ENCODE measurements at regions not wholly inside any gene's neighbourhood (a gene's known extent, or its start where the extent isn't known, plus 50 kb on each side); places are given as distances from the start of the nearest gene placed in this dataset.

DNA sequence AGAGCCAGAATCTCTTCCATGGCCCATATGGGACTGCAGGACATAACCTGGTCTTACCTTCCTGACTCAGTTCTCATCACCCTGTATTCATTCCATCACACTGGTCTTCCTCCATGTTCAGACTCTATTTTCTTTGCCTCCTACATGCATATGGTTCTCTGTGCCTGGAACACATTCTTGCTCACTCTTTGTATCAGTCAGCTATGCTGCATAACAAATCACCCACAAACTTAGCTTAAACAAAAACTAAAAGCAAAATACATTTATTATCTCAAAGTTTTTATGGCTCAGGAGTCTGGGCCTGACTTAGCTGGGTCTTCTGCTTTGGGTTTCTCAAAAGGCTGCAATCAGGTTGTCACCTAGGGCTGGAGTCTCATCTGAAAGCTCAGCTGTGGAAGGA lies 712.6 kb upstream of the TBX3 start:
- Histone ChIP-seq H3K4me2 (ENCODE audit: unreplicated experiment) (no peak overlapping the region), H3K4me3 (no peak overlapping the region), H3K4me1 (ENCODE audit: insufficient read depth) (no peaks in the 10 kb centered on the region), H3K36me3 (ENCODE audit: low read depth) (no peaks in the 10 kb centered on the region), H3K79me2 (ENCODE audit: insufficient read depth) (no peaks in the 10 kb centered on the region), H3K9me2 (ENCODE audit: insufficient read depth) (no peaks in the 10 kb centered on the region), H3K27ac (no peak overlapping the region), H3K27me3 (replicated peaks; ENCODE audit: insufficient read depth) (no peaks in the 10 kb centered on the region), H2AFZ (no peak overlapping the region), H3K9ac (no peak overlapping the region), H3F3A (ENCODE audit: insufficient read depth) (no peaks in the 10 kb centered on the region), H4K20me1 (ENCODE audit: insufficient read depth) (no peaks in the 10 kb centered on the region), H3K9me3 (ENCODE audit: low read depth) (no peaks in the 10 kb centered on the region)
- in situ Hi-C loops (cut with MboI) = no loop called here
- DNase-seq = no peak
- no peak for TF ChIP-seq EZH2phosphoT487 (IDR thresholded peaks at IDR 0.05; ENCODE audit: insufficient read depth, low read depth)
- TF ChIP-seq EZH2 (IDR thresholded peaks at IDR 0.05; ENCODE audit: insufficient read depth, poor library complexity, severe bottlenecking) = no peak

DNA sequence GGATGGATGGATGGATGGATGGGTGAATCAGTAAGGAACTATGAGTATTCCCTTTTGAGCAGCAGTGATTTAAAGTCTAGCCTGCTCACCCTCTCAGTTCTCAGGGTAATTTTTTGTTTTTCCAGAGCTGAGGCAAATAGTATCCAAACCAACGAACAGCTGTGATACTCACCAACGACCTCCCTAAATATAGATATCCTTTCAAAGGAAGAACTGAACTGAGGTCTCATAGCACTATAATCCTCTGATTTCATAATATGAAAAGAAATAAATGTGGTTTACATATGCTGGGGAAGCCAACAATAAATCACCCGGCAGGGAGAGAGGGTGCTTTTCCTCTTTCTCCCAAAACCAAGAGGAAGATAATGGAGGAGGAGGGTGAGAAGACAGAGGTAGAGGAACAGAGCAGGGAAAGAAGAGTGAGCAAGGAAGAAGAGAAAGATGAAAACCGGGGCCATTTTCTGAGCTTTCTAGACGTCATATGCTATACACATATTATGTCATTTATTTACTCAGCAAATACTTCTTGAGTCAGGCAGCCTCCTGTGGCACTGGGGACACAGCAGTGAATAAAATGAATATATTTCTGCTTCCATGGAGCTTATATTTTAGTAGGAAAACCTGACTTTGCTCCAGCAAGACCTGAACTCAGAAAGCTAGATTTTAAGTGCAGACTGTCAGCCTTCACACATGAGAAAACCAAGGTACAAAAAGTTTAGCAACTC lies 710.7 kb upstream of the TBX3 start:
- no peaks in the 10 kb centered on the region for H3K79me2 ChIP-seq (ENCODE audit: insufficient read depth)
- in situ Hi-C loops (cut with MboI) = no loop called here
- no peaks in the 10 kb centered on the region for H3K27me3 ChIP-seq (replicated peaks; ENCODE audit: insufficient read depth)
- no peaks in the 10 kb centered on the region for H3K4me1 ChIP-seq (ENCODE audit: insufficient read depth)
- H2AFZ ChIP-seq = no peak overlapping the region
- H3K36me3 ChIP-seq (ENCODE audit: low read depth) = no peaks in the 10 kb centered on the region
- no peaks in the 10 kb centered on the region for H3K9me2 ChIP-seq (ENCODE audit: insufficient read depth)
- no peak overlapping the region for H3K4me3 ChIP-seq
- H3F3A ChIP-seq (ENCODE audit: insufficient read depth) = no peaks in the 10 kb centered on the region
- H3K9ac ChIP-seq = no peak overlapping the region
- H3K27ac ChIP-seq = no peak overlapping the region
- 23 to 33% methylated on average over 5 of the region's 5 CpGs for WGBS, 2 experiments (ENCODE audit: low coverage in 1 of 2, low lambda C conversion rate in 2 of 2, missing lambda C conversion rate in 2 of 2)
- no peaks in the 10 kb centered on the region for H4K20me1 ChIP-seq (ENCODE audit: insufficient read depth)
- DNase-seq = peak; percentile 24
- TF ChIP-seq EZH2 (IDR thresholded peaks at IDR 0.05; ENCODE audit: insufficient read depth, poor library complexity, severe bottlenecking) (no peak), EZH2phosphoT487 (IDR thresholded peaks at IDR 0.05; ENCODE audit: insufficient read depth, low read depth) (no peak)
- no peaks in the 10 kb centered on the region for H3K9me3 ChIP-seq (ENCODE audit: low read depth)
- H3K4me2 ChIP-seq (ENCODE audit: unreplicated experiment) = no peak overlapping the region

DNA sequence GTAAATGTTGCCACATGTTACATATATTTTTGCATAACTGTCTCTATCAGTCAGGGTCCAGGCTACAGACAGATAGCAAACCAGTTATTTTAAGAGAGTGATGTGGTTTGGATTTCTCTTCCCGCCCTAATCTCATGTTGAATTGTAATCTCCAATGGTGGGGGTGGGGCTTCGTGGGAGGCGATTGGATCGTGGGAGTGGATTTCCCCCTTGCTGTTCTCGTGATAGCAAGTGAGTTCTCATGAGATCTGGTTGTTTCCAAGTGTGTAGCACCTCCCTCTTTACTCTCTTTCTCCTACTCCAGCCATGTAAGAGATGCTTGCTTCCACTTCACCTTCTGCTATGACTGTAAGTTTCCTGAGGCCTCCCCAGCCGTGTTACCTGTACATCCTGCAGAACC lies 704.2 kb upstream of the TBX3 start:
- H2AFZ ChIP-seq = no peak overlapping the region
- H3K4me1 ChIP-seq (ENCODE audit: insufficient read depth) = no peaks in the 10 kb centered on the region
- 51 to 57% methylated on average over 6 of the region's 6 CpGs for WGBS, 2 experiments (ENCODE audit: low coverage in 1 of 2, low lambda C conversion rate in 2 of 2, missing lambda C conversion rate in 2 of 2)
- H3K9ac ChIP-seq = no peak overlapping the region
- no peaks in the 10 kb centered on the region for H3K36me3 ChIP-seq (ENCODE audit: low read depth)
- no peaks in the 10 kb centered on the region for H3K9me3 ChIP-seq (ENCODE audit: low read depth)
- no peak for DNase-seq
- H3K27ac ChIP-seq = no peak overlapping the region
- no peak overlapping the region for H3K4me2 ChIP-seq (ENCODE audit: unreplicated experiment)
- no peaks in the 10 kb centered on the region for H4K20me1 ChIP-seq (ENCODE audit: insufficient read depth)
- H3K27me3 ChIP-seq (replicated peaks; ENCODE audit: insufficient read depth) = no peaks in the 10 kb centered on the region
- H3K79me2 ChIP-seq (ENCODE audit: insufficient read depth) = no peaks in the 10 kb centered on the region
- H3K4me3 ChIP-seq = no peak overlapping the region
- in situ Hi-C loops (cut with MboI) = no loop called here
- no peaks in the 10 kb centered on the region for H3F3A ChIP-seq (ENCODE audit: insufficient read depth)
- no peak for TF ChIP-seq EZH2 (IDR thresholded peaks at IDR 0.05; ENCODE audit: insufficient read depth, poor library complexity, severe bottlenecking)
- no peak for TF ChIP-seq EZH2phosphoT487 (IDR thresholded peaks at IDR 0.05; ENCODE audit: insufficient read depth, low read depth)
- no peaks in the 10 kb centered on the region for H3K9me2 ChIP-seq (ENCODE audit: insufficient read depth)

DNA sequence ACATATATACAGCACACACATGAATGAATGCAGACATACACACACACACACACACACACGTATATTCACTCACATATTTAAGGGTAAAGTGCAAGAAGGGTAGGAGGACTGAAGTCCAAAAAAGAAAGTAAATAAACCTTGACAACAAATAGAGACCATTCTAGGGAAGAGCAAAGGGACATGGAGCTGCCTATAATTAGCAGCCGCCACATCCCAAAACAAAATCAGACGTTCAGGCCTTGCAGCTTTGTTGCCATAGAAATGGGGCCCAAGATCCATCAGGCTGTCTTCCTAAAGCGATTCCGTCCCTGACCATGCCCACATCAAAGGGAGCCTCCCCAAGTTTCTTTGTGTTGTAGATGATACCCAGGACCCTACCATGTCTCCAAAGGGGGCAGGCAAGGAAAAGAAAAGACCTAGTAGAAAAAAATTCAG lies 703.5 kb upstream of the TBX3 start:
- in situ Hi-C loops (cut with MboI) = no loop called here
- Histone ChIP-seq H3K27me3 (replicated peaks; ENCODE audit: insufficient read depth) (no peaks in the 10 kb centered on the region), H3K36me3 (ENCODE audit: low read depth) (no peaks in the 10 kb centered on the region), H3K9me3 (ENCODE audit: low read depth) (no peaks in the 10 kb centered on the region), H3K4me2 (ENCODE audit: unreplicated experiment) (no peak overlapping the region), H3K9ac (no peak overlapping the region), H3F3A (ENCODE audit: insufficient read depth) (no peaks in the 10 kb centered on the region), H3K4me1 (ENCODE audit: insufficient read depth) (no peaks in the 10 kb centered on the region), H3K4me3 (no peak overlapping the region), H4K20me1 (ENCODE audit: insufficient read depth) (no peaks in the 10 kb centered on the region), H3K79me2 (ENCODE audit: insufficient read depth) (no peaks in the 10 kb centered on the region), H2AFZ (no peak overlapping the region), H3K27ac (no peak overlapping the region), H3K9me2 (ENCODE audit: insufficient read depth) (no peaks in the 10 kb centered on the region)
- TF ChIP-seq EZH2phosphoT487 (IDR thresholded peaks at IDR 0.05; ENCODE audit: insufficient read depth, low read depth) (no peak), EZH2 (IDR thresholded peaks at IDR 0.05; ENCODE audit: insufficient read depth, poor library complexity, severe bottlenecking) (no peak)
- 85 to 86% methylated on average over 5 of the region's 5 CpGs for WGBS, 2 experiments (ENCODE audit: low coverage in 1 of 2, low lambda C conversion rate in 2 of 2, missing lambda C conversion rate in 2 of 2)
- DNase-seq = no peak

DNA sequence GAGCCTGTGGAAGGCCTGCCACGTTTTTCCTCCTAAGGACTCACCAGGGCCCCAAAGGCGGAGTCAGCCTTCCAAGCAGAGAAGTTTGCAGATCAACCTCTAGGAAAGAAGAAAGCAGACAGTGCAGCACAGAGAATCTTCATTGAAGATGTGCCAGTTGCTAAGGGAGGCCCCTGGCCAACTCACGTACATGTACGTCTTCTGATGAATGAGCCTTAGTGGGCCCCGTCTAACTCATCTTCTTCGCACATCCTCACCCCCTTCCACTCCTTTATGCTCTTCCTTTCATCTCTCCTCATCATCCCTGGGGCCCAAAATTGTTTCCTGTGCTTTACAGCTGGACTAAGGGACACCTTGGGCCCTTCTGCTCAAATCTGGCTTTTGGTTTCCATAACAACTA lies 703.0 kb upstream of the TBX3 start:
- H3F3A ChIP-seq (ENCODE audit: insufficient read depth) = no peaks in the 10 kb centered on the region
- H2AFZ ChIP-seq = no peak overlapping the region
- H3K4me2 ChIP-seq (ENCODE audit: unreplicated experiment) = no peak overlapping the region
- no peak for DNase-seq
- no peaks in the 10 kb centered on the region for H3K9me2 ChIP-seq (ENCODE audit: insufficient read depth)
- H3K79me2 ChIP-seq (ENCODE audit: insufficient read depth) = no peaks in the 10 kb centered on the region
- WGBS, 2 experiments (ENCODE audit: low coverage in 1 of 2, low lambda C conversion rate in 2 of 2, missing lambda C conversion rate in 2 of 2) = 96 to 98% methylated on average over 6 of the region's 6 CpGs
- no peak overlapping the region for H3K27ac ChIP-seq
- in situ Hi-C loops (cut with MboI) = no loop called here
- no peaks in the 10 kb centered on the region for H4K20me1 ChIP-seq (ENCODE audit: insufficient read depth)
- H3K9ac ChIP-seq = no peak overlapping the region
- H3K36me3 ChIP-seq (ENCODE audit: low read depth) = no peaks in the 10 kb centered on the region
- TF ChIP-seq EZH2 (IDR thresholded peaks at IDR 0.05; ENCODE audit: insufficient read depth, poor library complexity, severe bottlenecking) = no peak
- no peak for TF ChIP-seq EZH2phosphoT487 (IDR thresholded peaks at IDR 0.05; ENCODE audit: insufficient read depth, low read depth)
- H3K9me3 ChIP-seq (ENCODE audit: low read depth) = no peaks in the 10 kb centered on the region
- no peaks in the 10 kb centered on the region for H3K4me1 ChIP-seq (ENCODE audit: insufficient read depth)
- H3K27me3 ChIP-seq (replicated peaks; ENCODE audit: insufficient read depth) = no peaks in the 10 kb centered on the region
- H3K4me3 ChIP-seq = no peak overlapping the region

All from GM23248 (cell line).